Mammary epithelial cell (primary cell): ENCODE measurements at regions not wholly inside any gene's neighbourhood (a gene's known extent, or its start where the extent isn't known, plus 50 kb on each side); places are given as distances from the start of the nearest gene placed in this dataset.

Experiments
- CTCF ChIP-seq, 2 donors: IDR thresholded peaks in 1 of 2; conservative IDR thresholded peaks in 1 of 2; 2 replicates each; pipeline ENCODE4 v1.5.1; 2011 to 2012; ENCODE audit warnings: inconsistent platforms in 2 of 2, low read length in 2 of 2, mild to moderate bottlenecking in 2 of 2, control low read depth in 1 of 2, low read depth in 1 of 2; ENCODE audit not compliant: insufficient read depth in 1 of 2; ENCODE audit errors: extremely low read depth in 1 of 2
- EZH2 ChIP-seq: IDR thresholded peaks from 2 replicates; pipeline ENCODE4 v1.6.1; 2012; ENCODE audit warnings: low read length, inconsistent platforms, borderline replicate concordance

GRCh38 chr10:59479426-59479825 is 117.1 kb upstream of the FAM13C start:
- TF ChIP-seq CTCF (conservative IDR thresholded peaks at IDR 0.05 in 1 of 2, IDR thresholded peaks at IDR 0.05 in 1 of 2; ENCODE audit: extremely low read depth in 1 of 2, insufficient read depth in 1 of 2, low read depth in 1 of 2, low read length in 2 of 2) (no peak), EZH2 (no peak)
